Fibroblast of peridontal ligament (primary cell): ENCODE measurements at regions not wholly inside any gene's neighbourhood (a gene's known extent, or its start where the extent isn't known, plus 50 kb on each side); places are given as distances from the start of the nearest gene placed in this dataset.

Experiments
- DNase-seq: peaks from one replicate; pipeline ENCODE4 v3.0.0-alpha.2; 2010; ENCODE audit errors: extremely low read depth

DNA sequence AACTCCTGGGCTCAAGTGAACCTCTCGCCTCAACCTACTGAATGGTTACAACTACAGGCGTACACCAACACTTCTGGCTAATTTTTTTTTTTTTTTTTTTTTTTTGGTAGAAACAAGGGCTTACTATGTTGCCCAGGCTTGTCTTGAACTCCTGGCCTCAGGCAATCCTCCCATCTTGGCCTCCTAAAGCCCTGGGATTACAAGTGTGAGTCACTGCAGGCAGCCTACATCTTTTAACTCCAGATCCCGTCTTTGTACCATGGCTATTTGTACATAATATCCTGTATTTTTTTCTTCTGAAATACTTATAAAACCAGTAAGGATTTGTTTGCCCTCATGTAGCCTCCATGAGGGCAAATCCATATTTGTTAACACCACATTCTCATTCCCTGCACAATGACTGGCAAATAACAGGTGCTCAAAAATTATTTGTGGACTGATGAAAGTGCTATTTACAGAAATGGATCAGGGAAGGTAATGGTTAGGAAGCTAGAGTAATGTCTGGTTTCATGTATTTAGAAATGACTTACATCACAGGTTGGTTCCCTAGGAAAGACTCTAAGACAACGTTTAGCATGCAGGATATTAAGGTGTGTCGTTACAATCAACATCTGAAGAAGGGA lies 51.9 kb upstream of the POU5F2 start:
- DNase-seq: no peak

DNA sequence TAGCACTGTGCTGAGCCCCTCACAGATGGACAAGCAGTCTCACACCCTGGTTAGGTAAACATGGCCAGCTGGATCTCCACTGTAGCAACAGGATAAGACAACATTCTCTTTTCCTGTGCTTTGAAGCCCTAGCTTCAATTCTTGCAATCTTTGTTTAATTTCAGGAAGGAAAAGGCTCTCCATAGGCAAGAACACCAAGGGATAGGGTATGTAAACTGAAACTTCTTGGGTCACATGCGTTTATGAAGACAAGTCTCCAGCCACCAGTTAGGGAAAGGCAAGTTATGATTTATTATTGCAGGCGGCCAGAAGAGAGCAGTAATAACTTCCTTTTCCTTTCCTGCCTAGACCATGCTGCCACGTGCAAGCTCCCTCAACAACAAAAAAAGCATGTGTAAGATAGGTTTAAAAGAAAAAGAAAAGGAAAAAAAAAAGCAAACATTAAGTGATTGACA lies 50.1 kb upstream of the POU5F2 start:
- DNase-seq: peak; percentile 6
